ENCODE measurements at regions not wholly inside any gene's neighbourhood (a gene's known extent, or its start where the extent isn't known, plus 50 kb on each side); places are given as distances from the start of the nearest gene placed in this dataset.

DNA sequence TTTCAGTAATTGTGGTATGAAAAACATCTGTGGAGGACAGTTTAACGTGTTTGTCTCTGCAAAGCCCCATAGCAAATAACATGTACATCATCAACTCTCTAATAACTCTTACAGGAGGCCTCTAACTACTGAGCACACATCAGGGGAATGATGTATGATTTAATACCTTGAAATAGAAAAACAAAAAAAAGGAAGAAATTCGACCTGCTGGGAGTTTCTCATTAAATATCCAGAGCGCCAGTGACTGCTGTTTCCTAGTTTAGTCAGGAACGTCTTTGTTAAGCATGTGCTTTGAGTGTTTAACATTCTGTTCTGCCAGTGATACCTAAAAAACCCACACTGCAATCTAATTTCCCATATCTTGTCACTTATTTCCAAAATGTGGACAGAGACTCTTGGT lies 235.4 kb downstream of the PCDH20 start:
- TF ChIP-seq, protein P1, sequence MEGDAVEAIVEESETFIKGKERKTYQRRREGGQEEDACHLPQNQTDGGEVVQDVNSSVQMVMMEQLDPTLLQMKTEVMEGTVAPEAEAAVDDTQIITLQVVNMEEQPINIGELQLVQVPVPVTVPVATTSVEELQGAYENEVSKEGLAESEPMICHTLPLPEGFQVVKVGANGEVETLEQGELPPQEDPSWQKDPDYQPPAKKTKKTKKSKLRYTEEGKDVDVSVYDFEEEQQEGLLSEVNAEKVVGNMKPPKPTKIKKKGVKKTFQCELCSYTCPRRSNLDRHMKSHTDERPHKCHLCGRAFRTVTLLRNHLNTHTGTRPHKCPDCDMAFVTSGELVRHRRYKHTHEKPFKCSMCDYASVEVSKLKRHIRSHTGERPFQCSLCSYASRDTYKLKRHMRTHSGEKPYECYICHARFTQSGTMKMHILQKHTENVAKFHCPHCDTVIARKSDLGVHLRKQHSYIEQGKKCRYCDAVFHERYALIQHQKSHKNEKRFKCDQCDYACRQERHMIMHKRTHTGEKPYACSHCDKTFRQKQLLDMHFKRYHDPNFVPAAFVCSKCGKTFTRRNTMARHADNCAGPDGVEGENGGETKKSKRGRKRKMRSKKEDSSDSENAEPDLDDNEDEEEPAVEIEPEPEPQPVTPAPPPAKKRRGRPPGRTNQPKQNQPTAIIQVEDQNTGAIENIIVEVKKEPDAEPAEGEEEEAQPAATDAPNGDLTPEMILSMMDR (IDR thresholded peaks at IDR 0.05; ENCODE audit: low read depth, low read length, poor library complexity, severe bottlenecking): no peak
- no peak for TF ChIP-seq EZH2phosphoT487 (IDR thresholded peaks at IDR 0.05; ENCODE audit: borderline replicate concordance, low read length)

Data from DOHH2 (cell line).